ENCODE measurements at regions not wholly inside any gene's neighbourhood (a gene's known extent, or its start where the extent isn't known, plus 50 kb on each side); places are given as distances from the start of the nearest gene placed in this dataset.

DNA sequence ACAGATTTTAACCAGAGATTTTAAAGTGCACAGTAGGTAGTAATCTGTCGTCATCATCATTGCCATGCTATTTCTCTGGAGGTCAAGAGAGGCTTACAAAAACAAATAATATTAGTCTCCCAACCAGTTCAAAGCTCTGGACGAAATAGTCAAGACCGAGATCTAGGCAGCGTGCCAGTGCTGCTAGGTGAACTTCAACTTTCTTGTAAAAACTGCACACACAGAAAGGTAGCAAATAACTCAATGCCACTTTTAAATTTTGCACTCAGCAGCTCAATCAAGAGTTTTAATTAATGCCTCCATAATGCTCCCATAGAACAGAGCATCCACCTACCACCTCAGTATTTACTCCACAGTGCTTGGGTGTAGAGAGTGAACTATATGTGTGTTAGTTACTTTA is 656.8 kb downstream of the IRX1 start:
- intact Hi-C loops (cut with DNase I): no loop called here
- ATAC-seq (ENCODE audit: poor library complexity) (no peak), DNase-seq (no peak)

- intact Hi-C loops (cut with DNase I): no loop called here
- DNase-seq (no peak), ATAC-seq (ENCODE audit: poor library complexity) (no peak)
Measured at GRCh38 chr5:4254736-4255135, 659.1 kb downstream of the IRX1 start.

DNA sequence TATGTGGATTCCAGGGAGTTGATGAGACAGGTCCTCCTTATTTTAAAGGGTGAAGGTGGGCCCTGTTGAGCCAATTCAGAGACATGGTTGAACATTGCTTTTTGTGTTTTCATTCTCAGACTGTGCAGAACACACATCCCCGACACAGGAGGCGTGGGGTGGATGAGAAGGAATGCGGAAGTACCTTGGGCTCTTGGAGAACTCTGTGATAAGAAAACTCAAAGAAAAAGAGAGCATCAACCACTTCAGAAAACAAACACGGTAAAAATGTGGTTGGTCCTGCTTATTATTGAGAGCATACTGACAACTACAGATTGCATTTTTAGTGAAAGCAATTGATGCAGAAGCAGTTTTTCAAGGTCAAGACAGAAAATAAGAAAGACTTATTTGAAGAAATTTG is 659.8 kb downstream of the IRX1 start:
- intact Hi-C loops (cut with DNase I): no loop called here
- DNase-seq (no peak), ATAC-seq (ENCODE audit: poor library complexity) (no peak)

GRCh38 chr5:4258170-4258569 is 662.5 kb downstream of the IRX1 start:
- no peak for DNase-seq
- ATAC-seq (ENCODE audit: poor library complexity): no peak
- intact Hi-C loops (cut with DNase I): no loop called here

GRCh38 chr5:4271193-4271592 is 675.6 kb downstream of the IRX1 start:
- ATAC-seq (ENCODE audit: poor library complexity): no peak
- intact Hi-C loops (cut with DNase I): no loop called here
- DNase-seq: no peak

DNA sequence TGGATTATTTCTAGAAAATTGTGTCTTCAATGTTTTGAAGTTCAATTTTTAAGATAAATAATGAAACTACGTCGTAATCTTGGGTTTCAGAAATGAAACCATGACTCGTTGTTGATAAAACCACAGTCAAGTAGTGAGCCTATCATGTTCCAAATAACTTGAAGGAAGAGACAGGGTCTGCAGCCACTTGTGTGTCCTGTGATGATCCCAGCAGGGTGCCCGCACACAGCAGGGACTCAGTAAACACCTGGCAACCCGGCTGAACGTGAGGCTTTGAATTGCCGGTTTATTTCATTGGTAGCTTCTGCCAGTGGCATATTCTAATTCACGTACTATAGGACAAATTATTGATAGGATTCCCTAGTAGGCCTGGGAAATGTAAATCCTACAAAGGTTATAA is 679.6 kb downstream of the IRX1 start:
- intact Hi-C loops (cut with DNase I): no loop called here
- ATAC-seq (ENCODE audit: poor library complexity): no peak
- no peak for DNase-seq

- intact Hi-C loops (cut with DNase I): no loop called here
- no peak for DNase-seq
- ATAC-seq (ENCODE audit: poor library complexity): no peak
Measured at GRCh38 chr5:4294878-4295277, 699.2 kb downstream of the IRX1 start.

DNA sequence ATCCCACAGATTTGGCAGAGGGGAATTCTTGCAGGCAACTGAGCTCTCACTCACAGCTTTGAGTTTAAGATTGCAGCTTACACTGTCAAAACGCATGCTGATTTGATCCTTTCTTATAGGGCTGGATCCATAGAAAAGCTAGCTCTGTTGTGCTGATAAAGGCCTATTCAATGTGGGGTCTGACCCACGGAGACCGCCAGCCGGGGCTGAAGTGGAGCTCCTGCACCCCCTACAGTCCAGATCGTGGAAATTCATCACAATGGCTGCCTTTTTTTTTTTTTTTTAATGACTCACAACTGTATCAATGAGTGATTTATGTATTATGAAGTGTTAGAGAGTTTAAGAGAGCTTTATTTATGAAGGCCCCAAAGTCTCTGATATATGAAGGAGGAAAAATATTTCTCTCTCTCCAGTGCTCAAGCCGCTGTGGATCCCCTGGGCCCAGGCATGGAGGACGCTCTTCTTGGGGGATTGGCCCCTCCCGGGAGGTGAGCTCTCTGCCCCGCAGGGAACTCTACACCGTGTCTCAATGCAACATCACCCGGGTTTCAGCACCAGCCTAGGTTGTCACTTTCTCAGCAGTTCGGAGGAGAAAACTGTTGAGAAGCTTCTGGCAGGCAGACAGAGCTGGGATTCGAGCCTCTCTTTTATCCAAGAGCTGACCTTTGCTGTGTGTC is 700.2 kb downstream of the IRX1 start:
- ATAC-seq (ENCODE audit: poor library complexity) (peak; percentile 46), DNase-seq (no peak)
- intact Hi-C loops (cut with DNase I): no loop called here

DNA sequence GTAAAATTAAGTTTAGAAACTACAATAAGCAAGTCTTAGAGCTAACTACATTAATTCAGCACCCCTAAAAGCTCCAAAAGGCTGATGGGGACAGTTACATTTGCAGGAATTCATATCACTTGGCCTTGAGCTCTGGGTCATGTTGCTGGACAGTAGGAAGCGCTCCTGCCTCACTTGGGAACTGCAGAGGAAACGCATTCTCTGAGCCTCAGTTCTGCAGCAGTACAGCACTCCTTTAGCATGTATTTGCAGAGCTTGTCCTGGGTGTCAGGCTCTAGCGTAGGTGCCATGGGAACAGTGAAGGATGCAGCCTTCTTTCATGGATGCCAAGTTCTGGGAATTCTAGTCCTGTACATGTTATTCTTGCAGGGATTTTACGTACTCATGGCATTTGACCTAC is 710.4 kb downstream of the IRX1 start:
- no peak for ATAC-seq (ENCODE audit: poor library complexity)
- intact Hi-C loops (cut with DNase I): no loop called here
- DNase-seq: no peak

DNA sequence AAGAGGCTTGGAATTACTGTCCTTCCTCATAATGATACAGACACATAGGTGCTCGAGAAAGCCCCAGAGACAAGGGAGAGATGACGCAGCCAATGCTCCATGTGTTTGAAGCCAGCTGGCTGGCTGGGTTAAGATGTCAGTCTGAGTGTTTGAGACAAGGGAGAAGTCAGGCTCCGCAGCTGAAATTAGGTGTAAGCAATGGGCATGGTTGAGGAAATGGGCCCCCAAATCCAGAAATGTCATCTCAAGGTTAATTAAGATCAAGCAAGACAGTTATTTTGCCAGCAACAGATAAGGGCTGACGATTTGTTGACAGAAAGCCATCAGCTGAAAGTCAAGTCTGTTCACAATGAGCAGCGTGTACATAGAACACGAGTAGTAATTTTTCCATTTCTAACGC is 713.4 kb downstream of the IRX1 start:
- intact Hi-C loops (cut with DNase I): no loop called here
- no peak for ATAC-seq (ENCODE audit: poor library complexity)
- DNase-seq: no peak

DNA sequence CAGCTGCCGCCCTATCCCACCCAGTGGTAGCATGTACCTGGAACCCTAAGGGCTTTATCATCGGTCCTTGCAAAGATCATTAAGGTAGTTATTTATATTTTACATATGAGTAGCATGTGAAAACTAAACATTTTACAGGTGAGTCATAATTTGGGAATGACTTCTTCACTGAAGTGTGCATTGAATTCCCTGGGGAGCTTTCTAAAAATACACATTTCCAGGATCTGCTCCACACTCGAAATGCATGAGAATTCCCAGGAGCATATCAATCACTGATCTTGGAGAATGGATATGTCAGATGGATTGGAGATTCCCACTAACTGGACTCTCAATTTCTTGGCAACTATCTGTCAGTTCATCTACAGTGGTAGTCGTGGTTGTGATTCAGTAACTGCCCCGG is 717.5 kb downstream of the IRX1 start:
- intact Hi-C loops (cut with DNase I): no loop called here
- DNase-seq (no peak), ATAC-seq (ENCODE audit: poor library complexity) (no peak)

- no peak for DNase-seq
- intact Hi-C loops (cut with DNase I): no loop called here
- no peak for ATAC-seq (ENCODE audit: poor library complexity)
Measured at GRCh38 chr5:4319478-4320128, 724.0 kb downstream of the IRX1 start.

DNA sequence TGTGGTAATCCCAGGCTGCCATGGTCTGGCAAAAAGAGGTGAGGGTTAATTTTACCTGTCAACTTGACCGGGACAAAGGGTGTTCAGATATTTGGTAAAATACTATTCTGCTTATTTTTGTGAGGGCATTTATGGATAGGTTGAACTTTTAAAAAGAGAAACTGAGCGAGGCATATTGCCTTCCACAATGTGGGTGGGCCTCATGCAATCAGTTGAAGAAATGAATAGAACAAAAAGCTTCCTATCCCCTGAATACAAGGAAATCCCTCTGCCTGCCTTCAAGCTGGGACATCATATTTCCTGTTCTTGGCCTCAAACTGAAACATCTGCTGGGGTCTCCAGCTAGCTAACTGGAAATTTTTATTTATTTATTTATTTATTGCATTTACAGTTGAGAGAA is 734.7 kb downstream of the IRX1 start:
- DNase-seq (no peak), ATAC-seq (ENCODE audit: poor library complexity) (no peak)
- intact Hi-C loops (cut with DNase I): no loop called here

- DNase-seq (no peak), ATAC-seq (ENCODE audit: poor library complexity) (no peak)
- intact Hi-C loops (cut with DNase I): no loop called here
Measured at GRCh38 chr5:4335078-4335477, 739.4 kb downstream of the IRX1 start.

GRCh38 chr5:4337519-4337918 is 741.9 kb downstream of the IRX1 start:
- DNase-seq: no peak
- intact Hi-C loops (cut with DNase I): no loop called here
- no peak for ATAC-seq (ENCODE audit: poor library complexity)

DNA sequence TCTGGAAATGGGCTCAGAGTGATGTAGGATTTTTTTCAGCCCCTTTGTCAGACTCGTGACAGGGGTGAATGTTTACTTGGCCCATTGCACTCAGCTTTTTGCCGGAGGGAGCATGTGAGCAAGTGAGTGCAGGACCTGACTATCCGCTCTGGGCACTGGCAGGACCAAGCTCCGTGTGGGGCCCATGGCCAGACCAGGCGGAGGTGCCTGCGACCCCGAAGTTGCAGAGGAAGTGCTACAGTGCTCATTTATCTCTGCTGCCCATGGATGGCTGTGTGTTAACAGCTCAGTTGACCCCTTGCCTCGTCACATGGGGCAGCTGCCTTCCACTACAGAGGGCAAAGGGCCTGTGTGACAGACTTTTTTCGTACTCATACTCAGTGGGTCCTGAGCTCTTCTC is 744.3 kb downstream of the IRX1 start:
- DNase-seq: no peak
- ATAC-seq (ENCODE audit: poor library complexity): no peak
- intact Hi-C loops (cut with DNase I): no loop called here

- ATAC-seq (ENCODE audit: poor library complexity): no peak
- no peak for DNase-seq
- intact Hi-C loops (cut with DNase I): no loop called here
Measured at GRCh38 chr5:4345850-4346249, 750.2 kb downstream of the IRX1 start.

DNA sequence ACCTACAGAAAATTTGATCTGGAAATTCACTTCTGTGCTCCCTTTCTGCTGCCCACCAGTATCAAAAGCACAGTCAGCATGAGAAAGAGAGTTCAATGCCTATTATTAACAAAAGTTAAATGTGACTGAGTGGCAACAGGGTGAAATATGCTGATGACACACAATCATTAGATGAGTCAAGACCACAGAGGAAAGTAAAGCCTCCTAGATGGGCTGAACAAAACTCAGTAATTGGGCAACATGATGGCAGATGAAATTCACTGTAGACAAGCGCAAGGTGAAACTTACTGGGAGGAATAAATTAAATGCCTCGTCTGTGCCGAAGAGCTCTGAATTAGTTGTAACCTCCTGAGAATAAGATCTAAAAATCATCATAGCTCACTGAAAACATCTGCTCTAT is 752.8 kb downstream of the IRX1 start:
- ATAC-seq (ENCODE audit: poor library complexity): no peak
- intact Hi-C loops (cut with DNase I): no loop called here
- no peak for DNase-seq

- DNase-seq (no peak), ATAC-seq (ENCODE audit: poor library complexity) (no peak)
- intact Hi-C loops (cut with DNase I): no loop called here
Measured at GRCh38 chr5:4348919-4349318, 753.3 kb downstream of the IRX1 start.

DNA sequence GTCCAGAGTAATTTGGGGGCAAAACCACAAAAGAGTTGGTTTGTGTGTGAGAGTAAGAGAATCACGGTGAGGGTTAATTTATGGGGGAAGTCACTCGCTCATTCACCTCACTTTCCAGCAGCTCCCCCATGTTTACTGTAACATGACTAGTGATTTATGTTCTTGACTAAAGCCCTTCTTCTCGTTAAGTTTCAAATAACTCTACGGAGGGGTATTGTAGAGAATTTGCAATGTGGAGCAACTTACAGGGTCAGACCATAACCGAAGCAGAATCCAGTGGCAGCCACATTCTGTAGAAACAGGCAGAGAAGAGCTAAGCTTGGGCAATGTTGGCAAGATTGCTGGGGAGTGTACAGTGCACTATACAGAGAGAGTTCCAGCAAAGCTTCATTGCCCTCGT is 760.6 kb downstream of the IRX1 start:
- intact Hi-C loops (cut with DNase I): no loop called here
- DNase-seq (no peak), ATAC-seq (ENCODE audit: poor library complexity) (no peak)

DNA sequence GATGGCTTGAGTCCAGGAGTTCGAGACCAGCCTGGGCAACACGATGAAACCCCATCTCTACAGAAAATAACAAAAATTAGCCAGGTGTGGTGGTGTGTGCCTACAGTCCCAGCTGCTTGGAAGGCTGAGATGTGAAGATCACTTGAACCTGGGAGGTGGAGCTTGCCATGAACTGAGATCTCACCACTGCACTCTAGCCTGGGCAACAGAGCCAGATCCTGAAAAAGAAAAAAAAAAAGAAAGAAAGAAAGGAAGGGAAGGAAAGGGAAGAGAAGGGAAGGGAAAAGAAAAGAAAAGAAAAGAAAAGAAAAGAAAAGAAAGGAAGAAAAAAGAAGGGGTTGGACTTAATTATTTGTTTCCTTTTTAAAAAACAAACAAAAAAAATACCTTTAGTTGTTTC is 764.2 kb downstream of the IRX1 start:
- DNase-seq (no peak), ATAC-seq (ENCODE audit: poor library complexity) (no peak)
- intact Hi-C loops (cut with DNase I): no loop called here
